ENCODE measurements at regions not wholly inside any gene's neighbourhood (a gene's known extent, or its start where the extent isn't known, plus 50 kb on each side); places are given as distances from the start of the nearest gene placed in this dataset.
A peak's percentile ranks its signal among the peaks of the same experiment; 100 is the strongest.
"Not testable (repeated sequence)": the region's sequence is repeated elsewhere in the genome, so short reads cannot be mapped to it uniquely, and the experiment has no call there.

DNA sequence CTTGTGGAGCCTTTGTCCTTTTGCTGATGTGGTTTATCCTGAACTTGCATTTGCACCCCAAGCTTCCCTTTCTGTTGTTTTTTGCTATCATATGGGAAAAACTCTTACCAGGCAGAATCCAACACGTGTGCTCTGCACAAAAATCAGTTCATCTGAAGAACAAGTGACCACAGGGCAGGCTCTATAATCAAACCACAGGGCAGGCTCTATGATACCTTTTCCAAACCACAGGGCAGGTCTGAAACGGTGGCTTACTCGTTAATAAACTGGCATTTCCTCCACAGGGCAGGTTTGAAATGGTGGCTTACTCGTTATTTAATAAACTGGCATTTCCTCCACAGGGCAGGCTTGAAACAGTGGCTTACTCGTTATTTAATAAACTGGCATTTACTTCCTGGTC lies 51.7 kb upstream of the LPCAT1 start:
- H3K9me3 Mint-ChIP-seq; ATAC-seq; H3K27ac Mint-ChIP-seq; DNase-seq (ENCODE audit: low spot score in 2 of 2): not testable (repeated sequence)
- H3K36me3 Mint-ChIP-seq = peaks cover 17 to 22% of the 10 kb centered on the region in 2 donors

DNA sequence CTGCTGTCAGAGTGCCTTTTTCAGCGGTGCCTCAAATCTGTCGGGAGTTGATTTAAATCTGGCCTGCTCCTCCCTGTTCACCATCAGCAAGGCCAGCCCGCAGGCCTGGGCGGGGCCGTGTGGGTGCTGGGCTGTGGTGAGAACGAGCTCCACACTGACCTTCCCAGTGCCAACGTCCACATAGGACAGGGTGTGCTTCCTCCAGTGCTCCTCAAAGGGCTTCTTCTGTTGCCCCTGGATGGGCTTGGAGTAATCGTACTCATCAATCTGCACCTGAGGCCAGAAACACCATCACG lies 50.2 kb upstream of the LPCAT1 start:
- DNase-seq (ENCODE audit: low spot score in 2 of 2); H3K27ac Mint-ChIP-seq; ATAC-seq; H3K9me3 Mint-ChIP-seq: not testable (repeated sequence)
- peaks cover 16 to 18% of the 10 kb centered on the region in 2 donors for H3K36me3 Mint-ChIP-seq

DNA sequence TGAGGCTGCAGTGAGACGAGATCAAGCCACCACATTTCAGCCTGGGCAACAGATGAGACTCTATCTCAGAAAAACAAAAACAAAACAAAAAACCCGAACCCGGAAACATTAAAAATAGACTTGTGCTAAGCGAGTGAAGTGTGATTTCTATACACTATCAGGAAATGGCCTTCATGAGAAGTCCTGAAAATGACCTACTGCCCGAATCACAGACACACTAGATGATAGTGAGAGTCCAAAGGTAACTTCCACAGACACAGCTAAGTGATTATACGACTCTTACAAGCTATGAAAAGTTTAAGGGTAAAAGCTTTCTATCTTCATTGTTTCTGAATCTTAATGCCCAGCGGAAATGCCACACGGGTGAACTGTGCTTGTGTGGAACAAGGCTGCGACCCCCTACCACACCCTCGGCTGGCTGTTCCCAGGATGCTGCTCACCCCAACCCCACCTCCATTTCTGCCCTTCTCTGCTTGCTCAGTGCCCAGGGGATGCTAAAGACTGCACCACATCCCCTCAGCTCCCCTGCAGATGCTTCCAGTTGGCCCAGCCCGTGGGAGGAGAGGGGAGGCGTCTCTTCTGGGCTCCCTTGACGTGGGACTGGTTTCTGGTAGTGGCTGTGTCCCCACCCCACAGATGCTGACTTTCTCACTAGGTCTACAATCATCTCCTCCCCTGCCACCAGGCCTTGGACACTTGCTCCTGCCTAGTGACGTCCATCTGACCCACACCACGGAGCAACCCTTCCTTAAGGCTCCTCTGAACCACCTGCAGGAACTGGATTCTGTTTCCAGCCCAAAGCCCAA lies 49.7 kb upstream of the LPCAT1 start:
- H3K9me3 Mint-ChIP-seq; ATAC-seq; DNase-seq (ENCODE audit: low spot score in 2 of 2): not testable (repeated sequence)
- H3K27ac Mint-ChIP-seq = peak overlapping the region; percentile 46 to 73
- peaks cover 12 to 13% of the 10 kb centered on the region in 2 donors for H3K36me3 Mint-ChIP-seq

Data from activated naive CD4-positive, alpha-beta T cell treated with anti-CD3 and anti-CD28 coated beads, Interleukin-2, amount 50 U/mL, for 72 hours (primary cell).